ENCODE measurements at regions not wholly inside any gene's neighbourhood (a gene's known extent, or its start where the extent isn't known, plus 50 kb on each side); places are given as distances from the start of the nearest gene placed in this dataset.

- TF ChIP-seq TAF1 (IDR thresholded peaks at IDR 0.05; ENCODE audit: low read depth), result no peak
- TF ChIP-seq EGR1 (IDR thresholded peaks at IDR 0.05), result no peak
- no peak for TF ChIP-seq FOXM1 (IDR thresholded peaks at IDR 0.05; ENCODE audit: borderline replicate concordance, low read depth)
Measured at GRCh38 chr11:29029452-29029851, 921.3 kb downstream of the METTL15 start.

- TF ChIP-seq EP300 (IDR thresholded peaks at IDR 0.05; ENCODE audit: borderline replicate concordance) (no peak), MAX (IDR thresholded peaks at IDR 0.05) (no peak), CREB1 (IDR thresholded peaks at IDR 0.05; ENCODE audit: low read depth) (no peak), EGR1 (IDR thresholded peaks at IDR 0.05) (no peak), NFIC (IDR thresholded peaks at IDR 0.05) (no peak), YY1 (IDR thresholded peaks at IDR 0.05; ENCODE audit: low read depth) (no peak), FOXM1 (IDR thresholded peaks at IDR 0.05; ENCODE audit: borderline replicate concordance, low read depth) (no peak)
Measured at GRCh38 chr11:29027436-29027835, 919.2 kb downstream of the METTL15 start.

GRCh38 chr11:29026286-29026685 is 918.1 kb downstream of the METTL15 start:
- TF ChIP-seq ZBTB7A (IDR thresholded peaks at IDR 0.05; ENCODE audit: low read depth), result no peak

- TF ChIP-seq ZBTB7A (IDR thresholded peaks at IDR 0.05; ENCODE audit: low read depth), result no peak
- no peak for TF ChIP-seq CREB1 (IDR thresholded peaks at IDR 0.05; ENCODE audit: low read depth)
- TF ChIP-seq REST (IDR thresholded peaks at IDR 0.05; ENCODE audit: low read depth), result no peak
- TF ChIP-seq TEAD4 (IDR thresholded peaks at IDR 0.05), result no peak
- no peak for TF ChIP-seq CEBPB (IDR thresholded peaks at IDR 0.05)
Measured at GRCh38 chr11:29025001-29025400, 916.8 kb downstream of the METTL15 start.

- TF ChIP-seq FOXM1 (IDR thresholded peaks at IDR 0.05; ENCODE audit: borderline replicate concordance, low read depth) (no peak), TAF1 (IDR thresholded peaks at IDR 0.05; ENCODE audit: low read depth) (no peak), CREB1 (IDR thresholded peaks at IDR 0.05; ENCODE audit: low read depth) (no peak)
Measured at GRCh38 chr11:29024386-29024785, 916.2 kb downstream of the METTL15 start.

- TF ChIP-seq EGR1 (IDR thresholded peaks at IDR 0.05) (no peak), CEBPB (IDR thresholded peaks at IDR 0.05) (no peak), USF1 (IDR thresholded peaks at IDR 0.05) (no peak), REST (IDR thresholded peaks at IDR 0.05; ENCODE audit: low read depth) (no peak), YY1 (IDR thresholded peaks at IDR 0.05; ENCODE audit: low read depth) (no peak), FOXM1 (IDR thresholded peaks at IDR 0.05; ENCODE audit: borderline replicate concordance, low read depth) (no peak), TEAD4 (IDR thresholded peaks at IDR 0.05) (no peak), ZBTB7A (IDR thresholded peaks at IDR 0.05; ENCODE audit: low read depth) (no peak), EP300 (IDR thresholded peaks at IDR 0.05; ENCODE audit: borderline replicate concordance) (no peak), NFIC (IDR thresholded peaks at IDR 0.05) (no peak), MAX (IDR thresholded peaks at IDR 0.05) (no peak)
Measured at GRCh38 chr11:29023761-29024160, 915.6 kb downstream of the METTL15 start.

GRCh38 chr11:29022676-29023075 is 914.5 kb downstream of the METTL15 start:
- TF ChIP-seq RAD21 (IDR thresholded peaks at IDR 0.05; ENCODE audit: low read depth) (no peak), EGR1 (IDR thresholded peaks at IDR 0.05) (no peak), CREB1 (IDR thresholded peaks at IDR 0.05; ENCODE audit: low read depth) (no peak), USF1 (IDR thresholded peaks at IDR 0.05) (no peak), TAF1 (IDR thresholded peaks at IDR 0.05; ENCODE audit: low read depth) (no peak), TEAD4 (IDR thresholded peaks at IDR 0.05) (no peak), MAX (IDR thresholded peaks at IDR 0.05) (no peak), TCF12 (IDR thresholded peaks at IDR 0.05; ENCODE audit: low read depth) (no peak), YY1 (IDR thresholded peaks at IDR 0.05; ENCODE audit: low read depth) (no peak), REST (IDR thresholded peaks at IDR 0.05; ENCODE audit: low read depth) (no peak), CEBPB (IDR thresholded peaks at IDR 0.05) (no peak), NFIC (IDR thresholded peaks at IDR 0.05) (no peak), EP300 (IDR thresholded peaks at IDR 0.05; ENCODE audit: borderline replicate concordance) (no peak)

All from Ishikawa (cell line).